ENCODE measurements at regions not wholly inside any gene's neighbourhood (a gene's known extent, or its start where the extent isn't known, plus 50 kb on each side); places are given as distances from the start of the nearest gene placed in this dataset.

DNA sequence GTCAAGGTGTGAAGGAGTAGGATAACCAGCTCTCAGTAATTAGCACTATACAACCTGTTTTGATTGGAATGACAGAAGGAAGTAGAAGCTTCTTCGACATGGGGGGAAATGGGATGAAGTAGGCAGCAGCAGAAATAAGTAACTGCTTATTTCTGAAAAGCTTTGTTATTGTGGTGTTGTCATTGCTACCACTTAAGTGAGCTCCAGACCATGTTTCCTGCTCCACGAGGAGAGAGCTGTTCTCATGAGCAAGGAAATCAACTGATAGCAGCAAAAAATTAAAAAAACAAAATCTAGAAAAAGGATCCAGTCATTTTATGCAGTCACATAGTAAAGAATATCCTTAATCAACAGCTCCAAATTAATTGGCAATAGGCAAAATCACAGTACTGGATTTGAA, 106.1 kb upstream of the TLL1 start:
- H3K9me3 ChIP-seq (ENCODE audit: control insufficient read depth, insufficient read depth, low read depth, low read length), result no peaks in the 10 kb centered on the region
- CTCF ChIA-PET, result no interaction called here
- H3K27ac ChIP-seq (ENCODE audit: extremely low read depth, low read depth, low read length), result no peak overlapping the region
- H3K4me3 ChIP-seq (ENCODE audit: low read depth, low read length), result no peak overlapping the region
- H3K36me3 ChIP-seq (ENCODE audit: control insufficient read depth in 2 of 2, insufficient read depth in 1 of 2, low read length in 2 of 2), result no peaks in the 10 kb centered on the region
- POLR2A ChIA-PET, result no interaction called here
- TF ChIP-seq, protein P1, sequence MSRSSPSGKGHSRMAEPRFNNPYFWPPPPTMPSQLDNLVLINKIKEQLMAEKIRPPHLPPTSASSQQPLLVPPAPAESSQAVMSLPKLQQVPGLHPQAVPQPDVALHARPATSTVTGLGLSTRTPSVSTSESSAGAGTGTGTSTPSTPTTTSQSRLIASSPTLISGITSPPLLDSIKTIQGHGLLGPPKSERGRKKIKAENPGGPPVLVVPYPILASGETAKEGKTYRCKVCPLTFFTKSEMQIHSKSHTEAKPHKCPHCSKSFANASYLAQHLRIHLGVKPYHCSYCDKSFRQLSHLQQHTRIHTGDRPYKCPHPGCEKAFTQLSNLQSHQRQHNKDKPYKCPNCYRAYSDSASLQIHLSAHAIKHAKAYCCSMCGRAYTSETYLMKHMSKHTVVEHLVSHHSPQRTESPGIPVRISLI (tag by site-specific recombination; IDR thresholded peaks at IDR 0.05), result no peak
- TF ChIP-seq ZNF324 (tag by site-specific recombination; IDR thresholded peaks at IDR 0.05), result no peak
- TF ChIP-seq GLIS2 (tag by site-specific recombination; IDR thresholded peaks at IDR 0.05), result no peak
- TF ChIP-seq ZNF416 (tag by site-specific recombination; IDR thresholded peaks at IDR 0.05), result no peak
- H3K4me1 ChIP-seq (ENCODE audit: control insufficient read depth, insufficient read depth, low read length), result no peaks in the 10 kb centered on the region

DNA sequence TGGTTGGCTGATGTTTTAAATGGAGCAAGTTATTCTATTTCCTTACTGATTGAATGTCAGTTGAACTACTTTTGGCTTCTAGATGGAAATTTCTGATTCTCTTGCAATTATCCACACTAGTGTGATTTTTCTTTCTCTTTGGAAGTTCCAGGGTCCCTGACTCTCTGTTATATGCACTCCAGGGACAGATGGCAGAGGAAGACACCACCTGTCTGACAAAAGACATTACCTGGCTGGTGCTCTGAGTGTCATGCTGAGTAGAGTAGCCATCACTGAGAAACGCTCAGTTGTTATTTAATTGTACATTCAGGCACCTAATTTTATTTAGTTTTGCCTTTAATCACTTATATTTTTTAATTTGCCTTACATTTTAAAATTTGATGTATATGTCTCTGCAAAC, 105.4 kb upstream of the TLL1 start:
- Histone ChIP-seq H3K4me3 (ENCODE audit: low read depth, low read length) (no peak overlapping the region), H3K9me3 (ENCODE audit: control insufficient read depth, insufficient read depth, low read depth, low read length) (no peaks in the 10 kb centered on the region), H3K4me1 (ENCODE audit: control insufficient read depth, insufficient read depth, low read length) (no peaks in the 10 kb centered on the region), H3K27ac (ENCODE audit: extremely low read depth, low read depth, low read length) (no peak overlapping the region), H3K36me3 (ENCODE audit: control insufficient read depth in 2 of 2, insufficient read depth in 1 of 2, low read length in 2 of 2) (no peaks in the 10 kb centered on the region)
- POLR2A ChIA-PET, result no interaction called here
- CTCF ChIA-PET, result no interaction called here
- TF ChIP-seq MYNN (tag by site-specific recombination; IDR thresholded peaks at IDR 0.05; ENCODE audit: borderline replicate concordance), result no peak
- TF ChIP-seq ZEB2 (tag by site-specific recombination; IDR thresholded peaks at IDR 0.05), result no peak
- TF ChIP-seq ZNF146 (tag by site-specific recombination; IDR thresholded peaks at IDR 0.05), result no peak
- no peak for TF ChIP-seq ZBTB7A (tag by site-specific recombination; IDR thresholded peaks at IDR 0.05; ENCODE audit: low read depth)
- TF ChIP-seq, protein P2, sequence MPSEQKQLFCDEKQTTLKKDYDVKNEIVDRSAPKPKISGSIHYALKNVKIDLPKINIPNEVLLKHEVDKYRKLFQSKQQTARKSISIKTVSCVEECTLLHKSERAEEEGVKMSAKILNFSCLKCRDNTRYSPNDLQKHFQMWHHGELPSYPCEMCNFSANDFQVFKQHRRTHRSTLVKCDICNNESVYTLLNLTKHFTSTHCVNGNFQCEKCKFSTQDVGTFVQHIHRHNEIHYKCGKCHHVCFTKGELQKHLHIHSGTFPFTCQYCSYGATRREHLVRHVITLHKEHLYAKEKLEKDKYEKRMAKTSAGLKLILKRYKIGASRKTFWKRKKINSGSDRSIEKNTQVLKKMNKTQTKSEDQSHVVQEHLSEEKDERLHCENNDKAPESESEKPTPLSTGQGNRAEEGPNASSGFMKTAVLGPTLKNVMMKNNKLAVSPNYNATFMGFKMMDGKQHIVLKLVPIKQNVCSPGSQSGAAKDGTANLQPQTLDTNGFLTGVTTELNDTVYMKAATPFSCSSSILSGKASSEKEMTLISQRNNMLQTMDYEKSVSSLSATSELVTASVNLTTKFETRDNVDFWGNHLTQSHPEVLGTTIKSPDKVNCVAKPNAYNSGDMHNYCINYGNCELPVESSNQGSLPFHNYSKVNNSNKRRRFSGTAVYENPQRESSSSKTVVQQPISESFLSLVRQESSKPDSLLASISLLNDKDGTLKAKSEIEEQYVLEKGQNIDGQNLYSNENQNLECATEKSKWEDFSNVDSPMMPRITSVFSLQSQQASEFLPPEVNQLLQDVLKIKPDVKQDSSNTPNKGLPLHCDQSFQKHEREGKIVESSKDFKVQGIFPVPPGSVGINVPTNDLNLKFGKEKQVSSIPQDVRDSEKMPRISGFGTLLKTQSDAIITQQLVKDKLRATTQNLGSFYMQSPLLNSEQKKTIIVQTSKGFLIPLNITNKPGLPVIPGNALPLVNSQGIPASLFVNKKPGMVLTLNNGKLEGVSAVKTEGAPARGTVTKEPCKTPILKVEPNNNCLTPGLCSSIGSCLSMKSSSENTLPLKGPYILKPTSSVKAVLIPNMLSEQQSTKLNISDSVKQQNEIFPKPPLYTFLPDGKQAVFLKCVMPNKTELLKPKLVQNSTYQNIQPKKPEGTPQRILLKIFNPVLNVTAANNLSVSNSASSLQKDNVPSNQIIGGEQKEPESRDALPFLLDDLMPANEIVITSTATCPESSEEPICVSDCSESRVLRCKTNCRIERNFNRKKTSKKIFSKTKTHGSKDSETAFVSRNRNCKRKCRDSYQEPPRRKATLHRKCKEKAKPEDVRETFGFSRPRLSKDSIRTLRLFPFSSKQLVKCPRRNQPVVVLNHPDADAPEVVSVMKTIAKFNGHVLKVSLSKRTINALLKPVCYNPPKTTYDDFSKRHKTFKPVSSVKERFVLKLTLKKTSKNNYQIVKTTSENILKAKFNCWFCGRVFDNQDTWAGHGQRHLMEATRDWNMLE (tag by site-specific recombination; conservative IDR thresholded peaks at IDR 0.05; ENCODE audit: low read depth), result no peak
- no peak for TF ChIP-seq SP7 (tag by site-specific recombination; IDR thresholded peaks at IDR 0.05)

DNA sequence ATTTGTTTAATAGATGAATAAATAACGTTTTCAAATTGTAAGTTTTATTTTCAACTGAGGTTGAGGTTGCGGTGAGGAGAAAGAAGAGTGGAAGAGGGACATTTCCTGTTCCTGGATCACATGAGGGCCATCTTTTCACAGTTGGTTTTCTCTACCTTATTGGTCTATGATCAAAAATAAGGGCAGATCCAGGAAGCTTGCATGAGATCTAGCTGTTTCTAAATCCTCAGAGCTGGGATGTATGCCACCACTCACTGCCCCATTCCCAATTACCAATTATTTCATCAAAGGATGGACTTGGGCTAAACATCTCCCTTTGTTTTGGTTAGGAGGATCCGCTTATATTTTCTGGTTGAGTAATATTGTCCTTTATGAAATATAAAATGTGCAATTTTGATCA, 104.8 kb upstream of the TLL1 start:
- Histone ChIP-seq H3K4me1 (ENCODE audit: control insufficient read depth, insufficient read depth, low read length) (no peaks in the 10 kb centered on the region), H3K27ac (ENCODE audit: extremely low read depth, low read depth, low read length) (no peak overlapping the region), H3K9me3 (ENCODE audit: control insufficient read depth, insufficient read depth, low read depth, low read length) (no peaks in the 10 kb centered on the region), H3K36me3 (ENCODE audit: control insufficient read depth in 2 of 2, insufficient read depth in 1 of 2, low read length in 2 of 2) (no peaks in the 10 kb centered on the region), H3K4me3 (ENCODE audit: low read depth, low read length) (no peak overlapping the region)
- ChIA-PET CTCF (no interaction called here), POLR2A (no interaction called here)
- TF ChIP-seq, protein P3, sequence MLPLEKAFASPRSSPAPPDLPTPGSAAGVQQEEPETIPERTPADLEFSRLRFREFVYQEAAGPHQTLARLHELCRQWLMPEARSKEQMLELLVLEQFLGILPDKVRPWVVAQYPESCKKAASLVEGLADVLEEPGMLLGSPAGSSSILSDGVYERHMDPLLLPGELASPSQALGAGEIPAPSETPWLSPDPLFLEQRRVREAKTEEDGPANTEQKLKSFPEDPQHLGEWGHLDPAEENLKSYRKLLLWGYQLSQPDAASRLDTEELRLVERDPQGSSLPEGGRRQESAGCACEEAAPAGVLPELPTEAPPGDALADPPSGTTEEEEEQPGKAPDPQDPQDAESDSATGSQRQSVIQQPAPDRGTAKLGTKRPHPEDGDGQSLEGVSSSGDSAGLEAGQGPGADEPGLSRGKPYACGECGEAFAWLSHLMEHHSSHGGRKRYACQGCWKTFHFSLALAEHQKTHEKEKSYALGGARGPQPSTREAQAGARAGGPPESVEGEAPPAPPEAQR (tag by site-specific recombination; IDR thresholded peaks at IDR 0.05), result no peak
- TF ChIP-seq, protein P4, sequence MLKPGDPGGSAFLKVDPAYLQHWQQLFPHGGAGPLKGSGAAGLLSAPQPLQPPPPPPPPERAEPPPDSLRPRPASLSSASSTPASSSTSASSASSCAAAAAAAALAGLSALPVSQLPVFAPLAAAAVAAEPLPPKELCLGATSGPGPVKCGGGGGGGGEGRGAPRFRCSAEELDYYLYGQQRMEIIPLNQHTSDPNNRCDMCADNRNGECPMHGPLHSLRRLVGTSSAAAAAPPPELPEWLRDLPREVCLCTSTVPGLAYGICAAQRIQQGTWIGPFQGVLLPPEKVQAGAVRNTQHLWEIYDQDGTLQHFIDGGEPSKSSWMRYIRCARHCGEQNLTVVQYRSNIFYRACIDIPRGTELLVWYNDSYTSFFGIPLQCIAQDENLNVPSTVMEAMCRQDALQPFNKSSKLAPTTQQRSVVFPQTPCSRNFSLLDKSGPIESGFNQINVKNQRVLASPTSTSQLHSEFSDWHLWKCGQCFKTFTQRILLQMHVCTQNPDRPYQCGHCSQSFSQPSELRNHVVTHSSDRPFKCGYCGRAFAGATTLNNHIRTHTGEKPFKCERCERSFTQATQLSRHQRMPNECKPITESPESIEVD (tag by site-specific recombination; IDR thresholded peaks at IDR 0.05), result no peak
- TF ChIP-seq SP7 (tag by site-specific recombination; IDR thresholded peaks at IDR 0.05) (no peak), ZNF791 (tag by site-specific recombination; IDR thresholded peaks at IDR 0.05) (no peak), OSR2 (tag by site-specific recombination; IDR thresholded peaks at IDR 0.05) (no peak), GFI1B (tag by site-specific recombination; IDR thresholded peaks at IDR 0.05) (no peak), ZNF140 (tag by site-specific recombination; IDR thresholded peaks at IDR 0.05) (no peak), ZNF23 (tag by site-specific recombination; IDR thresholded peaks at IDR 0.05; ENCODE audit: borderline replicate concordance) (no peak), ZNF660 (tag by site-specific recombination; IDR thresholded peaks at IDR 0.05) (no peak), GLIS1 (tag by site-specific recombination; IDR thresholded peaks at IDR 0.05) (no peak), ZNF146 (tag by site-specific recombination; IDR thresholded peaks at IDR 0.05) (no peak)
- TF ChIP-seq, protein P5, sequence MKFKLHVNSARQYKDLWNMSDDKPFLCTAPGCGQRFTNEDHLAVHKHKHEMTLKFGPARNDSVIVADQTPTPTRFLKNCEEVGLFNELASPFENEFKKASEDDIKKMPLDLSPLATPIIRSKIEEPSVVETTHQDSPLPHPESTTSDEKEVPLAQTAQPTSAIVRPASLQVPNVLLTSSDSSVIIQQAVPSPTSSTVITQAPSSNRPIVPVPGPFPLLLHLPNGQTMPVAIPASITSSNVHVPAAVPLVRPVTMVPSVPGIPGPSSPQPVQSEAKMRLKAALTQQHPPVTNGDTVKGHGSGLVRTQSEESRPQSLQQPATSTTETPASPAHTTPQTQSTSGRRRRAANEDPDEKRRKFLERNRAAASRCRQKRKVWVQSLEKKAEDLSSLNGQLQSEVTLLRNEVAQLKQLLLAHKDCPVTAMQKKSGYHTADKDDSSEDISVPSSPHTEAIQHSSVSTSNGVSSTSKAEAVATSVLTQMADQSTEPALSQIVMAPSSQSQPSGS (tag by site-specific recombination; IDR thresholded peaks at IDR 0.05; ENCODE audit: low read depth), result no peak
- TF ChIP-seq, protein P6, sequence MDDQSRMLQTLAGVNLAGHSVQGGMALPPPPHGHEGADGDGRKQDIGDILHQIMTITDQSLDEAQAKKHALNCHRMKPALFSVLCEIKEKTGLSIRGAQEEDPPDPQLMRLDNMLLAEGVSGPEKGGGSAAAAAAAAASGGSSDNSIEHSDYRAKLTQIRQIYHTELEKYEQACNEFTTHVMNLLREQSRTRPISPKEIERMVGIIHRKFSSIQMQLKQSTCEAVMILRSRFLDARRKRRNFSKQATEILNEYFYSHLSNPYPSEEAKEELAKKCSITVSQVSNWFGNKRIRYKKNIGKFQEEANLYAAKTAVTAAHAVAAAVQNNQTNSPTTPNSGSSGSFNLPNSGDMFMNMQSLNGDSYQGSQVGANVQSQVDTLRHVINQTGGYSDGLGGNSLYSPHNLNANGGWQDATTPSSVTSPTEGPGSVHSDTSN (CRISPR knock-in tag; IDR thresholded peaks at IDR 0.05), result no peak
